HepG2 (cell line): ENCODE measurements at regions not wholly inside any gene's neighbourhood (a gene's known extent, or its start where the extent isn't known, plus 50 kb on each side); places are given as distances from the start of the nearest gene placed in this dataset.

Experiments used
- ARHGAP35 ChIP-seq: sonication (generic); formaldehyde crosslinking; IDR thresholded peaks from 2 replicates; pipeline ENCODE4 v1.9.0; 2022; ENCODE audit warnings: mild to moderate bottlenecking, inconsistent platforms, moderate library complexity, missing genetic modification reagents, borderline replicate concordance
- ASH2L ChIP-seq: fragments of 300-600, 200-600 bp; sonication (generic); IDR thresholded peaks from 2 replicates; pipeline ENCODE4 v1.7.0; 2017; ENCODE audit warnings: low read depth, mild to moderate bottlenecking, moderate library complexity, mixed read lengths, low read length; ENCODE audit not compliant: insufficient read length
- CEBPZ ChIP-seq: IDR thresholded peaks from 2 replicates; pipeline ENCODE4 v1.6.1; 2012; ENCODE audit warnings: low read length, improper control_type of control experiment
- CREB1 ChIP-seq, 2 experiments: fragments of 450-650 bp in 1 of 2; IDR thresholded peaks; 2 replicates each; pipeline ENCODE4 v1.6.1; 2016 to 2017; ENCODE audit warnings: control low read depth in 1 of 2, mild to moderate bottlenecking in 1 of 2, missing compliant biosample characterization in 1 of 2, missing genetic modification characterization in 1 of 2
- CREM ChIP-seq, 2 experiments: sonication (generic) in 1 of 2; formaldehyde crosslinking in 1 of 2; IDR thresholded peaks; 2 replicates each; pipeline versions ENCODE4 v1.4.0 to v1.6.1; 2016 to 2020; ENCODE audit warnings: antibody characterized with exemption in 1 of 2, mild to moderate bottlenecking in 1 of 2, missing genetic modification reagents in 1 of 2
- HNF1A ChIP-seq, 2 experiments: sonication (generic) in 1 of 2; formaldehyde crosslinking in 1 of 2; IDR thresholded peaks; 2 replicates each; pipeline versions ENCODE4 v1.4.0 to v1.6.1; 2016 to 2020; ENCODE audit warnings: borderline replicate concordance in 1 of 2, low read depth in 1 of 2, mild to moderate bottlenecking in 1 of 2, missing genetic modification reagents in 1 of 2
- NFE2 ChIP-seq: sonication (generic); formaldehyde crosslinking; IDR thresholded peaks from 2 replicates; pipeline ENCODE4 v1.4.0; 2020; ENCODE audit warnings: missing genetic modification reagents
- NFKB2 ChIP-seq: sonication (generic); formaldehyde crosslinking; IDR thresholded peaks from 2 replicates; pipeline ENCODE4 v1.4.0; 2020; ENCODE audit warnings: missing genetic modification reagents, borderline replicate concordance
- SKIL ChIP-seq: sonication (generic); formaldehyde crosslinking; IDR thresholded peaks from 2 replicates; pipeline ENCODE4 v1.8.0; 2022; ENCODE audit warnings: missing genetic modification reagents, mild to moderate bottlenecking, moderate library complexity, borderline replicate concordance
- ZBTB43 ChIP-seq: sonication (generic); formaldehyde crosslinking; conservative IDR thresholded peaks from 2 replicates; pipeline ENCODE4 v1.4.0; 2020; ENCODE audit warnings: missing genetic modification reagents
- ZFP62 ChIP-seq: sonication (generic); formaldehyde crosslinking; IDR thresholded peaks from 2 replicates; pipeline ENCODE4 v1.4.0; 2020; ENCODE audit warnings: missing genetic modification reagents
- ZNF333 ChIP-seq: sonication (generic); formaldehyde crosslinking; IDR thresholded peaks from 2 replicates; pipeline ENCODE4 v1.4.0; 2020; ENCODE audit warnings: mild to moderate bottlenecking, missing genetic modification reagents, borderline replicate concordance
- ZNF362 ChIP-seq: sonication (generic); formaldehyde crosslinking; IDR thresholded peaks from 2 replicates; pipeline ENCODE4 v1.4.0; 2020; ENCODE audit warnings: missing genetic modification reagents, mild to moderate bottlenecking, borderline replicate concordance
- ZNF672 ChIP-seq: sonication (generic); formaldehyde crosslinking; IDR thresholded peaks from 2 replicates; pipeline ENCODE4 v1.8.1; 2022; ENCODE audit warnings: missing genetic modification reagents
- ZNF737 ChIP-seq: sonication (generic); formaldehyde crosslinking; IDR thresholded peaks from 2 replicates; pipeline ENCODE4 v1.5.0; 2020; ENCODE audit warnings: missing genetic modification reagents, mild to moderate bottlenecking, borderline replicate concordance
- ZNF879 ChIP-seq: sonication (generic); formaldehyde crosslinking; IDR thresholded peaks from 2 replicates; pipeline ENCODE4 v1.8.1; 2023; ENCODE audit warnings: missing genetic modification reagents

- TF ChIP-seq CEBPZ (no peak), ZNF333 (CRISPR knock-in tag) (no peak), ZNF879 (CRISPR knock-in tag) (no peak), ASH2L (peak; percentile 63), ARHGAP35 (CRISPR knock-in tag) (no peak), NFKB2 (CRISPR knock-in tag) (no peak), ZNF737 (CRISPR knock-in tag) (no peak), SKIL (CRISPR knock-in tag) (no peak), ZBTB43 (CRISPR knock-in tag) (0 out of 2 replicates have a peak, but pooled peaks have one; percentile 45), CREB1 (IDR thresholded peaks at IDR 0.05) (no peak), CREB1 (CRISPR knock-in tag; IDR thresholded peaks at IDR 0.05) (0 out of 2 replicates have a peak, but pooled peaks have one; percentile 24), NFE2 (CRISPR knock-in tag) (no peak), ZFP62 (CRISPR knock-in tag) (no peak), HNF1A (IDR thresholded peaks at IDR 0.05; ENCODE audit: low read depth) (peak; percentile 95), HNF1A (CRISPR knock-in tag; IDR thresholded peaks at IDR 0.05; ENCODE audit: borderline replicate concordance) (peak; percentile 91; the same call in 1 of the 2 replicates), CREM (IDR thresholded peaks at IDR 0.05) (0 out of 2 replicates have a peak, but pooled peaks have one; percentile 24), CREM (CRISPR knock-in tag; IDR thresholded peaks at IDR 0.05) (no peak), ZNF672 (CRISPR knock-in tag) (no peak), ZNF362 (CRISPR knock-in tag) (peak; percentile 66)
Observed at GRCh38 chr1:178023181-178023618, 53.3 kb upstream of the SEC16B start (continued).
